GM18520 (cell line): ENCODE measurements at regions not wholly inside any gene's neighbourhood (a gene's known extent, or its start where the extent isn't known, plus 50 kb on each side); places are given as distances from the start of the nearest gene placed in this dataset.

Experiments
- ATAC-seq: cut with Tn5 transposase; IDR thresholded peaks from one replicate; pipeline ENCODE4 v1.9.1; 2021; ENCODE audit not compliant: unreplicated experiment

DNA sequence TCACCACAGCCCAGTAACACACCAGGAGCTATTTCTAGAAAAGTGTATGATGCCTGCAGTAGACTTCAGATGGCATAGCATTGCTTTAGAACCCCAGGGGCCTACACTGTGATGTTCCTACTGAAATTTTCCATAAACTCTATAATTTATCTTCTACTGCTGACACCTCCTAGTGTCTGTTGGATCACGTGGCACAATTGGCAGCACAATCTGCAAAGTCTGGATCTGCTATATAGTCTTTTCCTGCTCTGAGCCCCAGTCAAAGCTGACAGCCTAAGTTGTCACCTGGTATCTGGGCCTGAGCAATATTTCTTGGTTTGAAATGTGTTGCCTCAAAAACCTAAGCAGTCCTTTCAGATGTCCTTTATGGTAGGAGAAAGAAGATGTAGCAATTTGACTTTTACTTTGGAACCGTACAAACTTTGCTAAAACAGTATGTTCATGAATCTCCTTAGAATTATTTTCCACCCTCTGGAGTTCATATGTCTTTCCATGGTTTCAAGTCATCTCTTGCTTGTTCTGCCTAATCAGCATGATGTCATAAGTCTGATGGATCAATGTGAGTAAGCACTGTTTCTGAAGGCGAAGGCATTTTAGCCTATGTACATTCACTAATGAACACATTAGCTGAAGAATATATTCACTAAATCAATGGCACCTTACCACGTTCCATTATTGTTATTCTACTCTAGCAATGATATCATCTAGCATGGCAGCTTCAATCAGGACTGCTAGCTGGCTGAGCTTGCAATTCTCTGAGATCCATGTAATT lies 536.5 kb upstream of the NBEA start:
- ATAC-seq: no peak

DNA sequence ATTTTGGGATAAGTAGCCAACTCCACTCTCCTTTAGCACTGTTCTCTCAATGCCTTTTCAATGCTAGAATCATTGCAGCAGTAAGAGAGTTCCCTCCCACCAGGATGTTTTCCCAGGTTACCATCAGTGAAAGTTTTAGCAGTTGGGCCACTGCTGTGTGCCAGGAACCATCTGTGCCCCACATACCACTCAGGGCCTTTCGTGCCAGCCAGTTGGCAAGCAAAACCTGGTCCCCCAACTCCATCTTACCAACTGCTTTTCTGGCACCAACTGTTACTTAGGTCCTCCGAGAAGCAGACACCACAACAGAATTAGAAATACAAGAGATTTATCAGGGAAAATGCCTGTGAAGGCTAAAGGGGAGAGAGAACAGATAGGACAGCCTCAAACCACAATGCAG lies 533.4 kb upstream of the NBEA start:
- no peak for ATAC-seq

DNA sequence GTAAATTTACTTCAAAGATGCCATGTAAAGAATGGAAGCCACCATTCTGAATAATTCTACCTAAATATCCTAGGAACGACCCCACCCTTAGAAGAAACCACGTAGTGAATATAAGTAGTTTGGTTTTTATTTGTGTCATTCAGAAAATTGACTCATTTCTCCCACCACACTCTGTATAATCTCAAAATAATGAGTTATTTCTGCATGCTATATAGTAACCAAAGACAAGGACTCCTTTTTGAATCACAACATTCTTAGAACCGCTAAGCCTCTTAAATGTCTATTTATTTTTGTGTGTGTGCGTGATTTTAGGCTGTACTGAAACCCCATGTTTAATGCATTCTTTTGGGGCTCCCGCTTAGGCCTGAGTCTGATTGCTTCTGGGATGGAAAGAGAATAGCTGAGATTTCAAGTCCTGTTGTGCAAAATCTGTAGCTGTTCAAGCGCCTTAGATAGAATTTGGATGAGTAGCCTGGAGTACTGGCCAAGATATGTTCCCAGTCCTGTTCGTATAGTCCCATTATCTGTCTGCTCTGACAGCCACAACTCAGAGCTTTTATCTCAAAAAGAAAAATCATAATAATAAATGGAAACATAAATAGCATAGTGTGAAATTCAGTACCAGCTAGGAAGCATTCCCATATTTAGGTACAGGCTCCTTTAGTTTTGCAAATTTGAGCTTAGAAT lies 532.4 kb upstream of the NBEA start:
- no peak for ATAC-seq

DNA sequence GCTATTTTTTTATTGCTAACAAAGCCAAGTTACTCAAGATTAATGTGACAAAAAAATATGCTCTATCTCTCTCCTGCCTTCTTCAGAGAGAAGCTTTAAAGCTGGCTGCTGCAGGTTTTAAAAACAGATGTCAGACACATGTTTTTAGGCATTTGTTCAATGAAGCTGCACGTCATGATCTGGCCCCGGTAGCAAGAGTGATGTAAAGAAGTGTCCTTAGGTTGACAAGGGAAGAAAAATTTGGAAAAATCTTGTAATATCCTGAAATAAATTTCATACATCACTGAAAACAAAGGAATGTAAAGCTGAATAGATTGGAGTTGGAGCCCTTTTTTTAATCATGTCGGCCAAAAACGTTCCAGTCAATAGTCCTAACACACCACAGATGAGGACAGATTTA lies 531.4 kb upstream of the NBEA start:
- no peak for ATAC-seq

DNA sequence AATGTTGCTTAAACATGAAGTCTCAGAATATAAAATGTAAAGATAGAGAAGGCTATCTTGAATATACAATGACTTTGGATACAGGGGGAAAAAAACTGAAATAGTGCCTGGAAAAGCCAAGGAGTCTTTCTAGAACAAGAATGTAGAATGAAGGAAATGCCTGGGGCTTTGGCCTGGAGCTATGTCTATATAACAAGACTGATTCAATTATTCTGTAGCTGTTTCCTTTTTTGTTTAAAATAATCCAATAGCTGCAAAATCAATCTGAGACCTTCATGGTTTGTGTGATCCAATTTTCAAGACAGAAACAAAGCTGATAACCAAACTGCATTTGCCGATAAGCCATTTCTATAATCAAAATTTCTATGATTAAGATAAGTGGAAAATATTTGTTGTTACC lies 530.9 kb upstream of the NBEA start:
- ATAC-seq: no peak

DNA sequence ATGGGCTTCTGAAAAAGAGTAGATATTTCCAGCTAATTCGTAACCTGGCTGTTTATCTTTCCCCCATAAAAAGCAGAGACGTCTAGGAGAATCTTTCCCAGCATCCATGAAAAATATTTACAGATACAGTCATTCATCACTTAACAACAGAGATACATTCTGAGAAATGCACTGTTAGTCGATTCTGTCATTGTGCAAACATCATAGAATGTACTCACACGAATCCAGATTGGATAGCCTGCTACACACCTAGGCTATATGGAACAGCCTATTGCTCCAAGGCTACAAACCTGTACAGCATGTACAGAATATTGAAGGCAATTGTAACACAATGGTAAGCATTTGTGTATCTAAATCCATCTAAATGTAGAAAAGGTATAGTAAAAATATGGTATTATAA lies 530.2 kb upstream of the NBEA start:
- no peak for ATAC-seq

DNA sequence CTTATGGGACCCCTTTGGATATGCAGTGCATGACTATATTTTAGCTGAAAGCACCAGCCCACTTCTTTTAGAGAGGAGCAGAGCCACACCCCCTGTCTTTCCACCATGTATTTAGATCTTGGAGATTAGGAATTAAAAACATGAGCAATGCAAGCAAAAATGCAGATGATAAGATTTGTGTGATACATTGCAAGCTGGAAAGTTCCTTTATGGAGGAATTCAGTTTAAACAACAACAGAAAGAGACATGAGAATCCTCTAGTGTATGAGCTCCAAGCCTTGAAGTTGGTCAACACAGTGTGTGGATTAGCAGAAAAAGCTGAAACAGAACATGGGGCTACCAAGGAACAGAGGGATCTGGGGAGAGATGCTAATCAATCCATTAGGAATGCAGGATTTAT lies 529.8 kb upstream of the NBEA start:
- ATAC-seq: no peak

DNA sequence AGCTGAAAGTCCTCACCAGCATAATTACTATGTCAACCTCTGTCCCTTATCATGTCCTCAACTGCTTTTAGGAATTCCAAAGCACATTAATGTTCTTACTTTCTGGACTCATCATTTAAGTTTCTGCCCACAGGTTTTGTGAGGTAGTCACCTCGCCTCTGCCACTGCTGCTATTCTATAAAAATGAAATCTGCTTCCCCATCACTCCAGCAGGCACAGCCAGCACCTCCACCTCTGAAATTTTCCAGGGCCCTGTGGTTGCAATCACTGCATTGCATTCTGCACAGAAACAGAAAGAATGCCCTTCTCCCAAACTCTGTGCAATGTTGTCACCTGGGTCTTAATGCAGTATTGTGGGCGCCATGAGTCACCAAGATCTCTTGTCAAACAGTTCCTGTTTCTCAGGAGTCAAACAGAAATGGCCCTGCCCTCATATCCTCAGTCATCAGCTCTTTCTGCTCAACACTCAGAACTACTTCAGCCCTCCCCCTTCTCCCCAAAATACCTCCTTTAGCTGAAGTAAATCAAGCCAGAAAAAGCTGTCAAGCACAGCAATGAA lies 529.2 kb upstream of the NBEA start:
- no peak for ATAC-seq

DNA sequence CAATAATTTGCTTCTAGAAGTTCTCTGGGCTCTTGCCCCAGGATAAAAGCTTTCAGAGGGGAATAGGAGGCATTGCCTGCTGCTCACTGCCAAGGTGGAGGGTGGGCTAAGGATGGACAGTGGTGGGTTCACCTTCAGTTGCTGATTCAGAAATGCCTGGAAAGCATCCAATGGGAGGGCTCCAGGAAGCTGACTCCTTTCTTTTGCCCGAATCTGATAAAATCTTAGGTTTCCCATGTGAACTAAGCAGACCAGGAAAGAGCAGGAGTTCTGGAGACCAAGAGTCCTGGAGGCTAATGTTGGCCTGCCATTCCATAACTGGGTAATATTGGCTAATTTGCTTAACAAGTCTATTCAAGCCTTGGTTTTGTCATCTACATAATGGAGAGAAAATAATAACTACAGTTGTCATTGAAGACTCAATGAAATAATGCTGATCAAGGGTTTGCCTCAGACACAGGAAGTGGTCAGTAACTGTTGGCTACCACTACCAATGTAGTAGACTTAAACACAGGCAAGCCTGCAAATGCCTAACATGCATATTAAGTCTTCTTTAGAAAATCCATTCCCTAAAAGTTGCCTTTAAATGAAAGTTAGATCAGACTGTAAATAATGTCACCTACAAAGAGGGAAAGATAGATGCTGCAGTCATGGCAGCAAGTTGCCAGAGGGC lies 528.4 kb upstream of the NBEA start:
- no peak for ATAC-seq

DNA sequence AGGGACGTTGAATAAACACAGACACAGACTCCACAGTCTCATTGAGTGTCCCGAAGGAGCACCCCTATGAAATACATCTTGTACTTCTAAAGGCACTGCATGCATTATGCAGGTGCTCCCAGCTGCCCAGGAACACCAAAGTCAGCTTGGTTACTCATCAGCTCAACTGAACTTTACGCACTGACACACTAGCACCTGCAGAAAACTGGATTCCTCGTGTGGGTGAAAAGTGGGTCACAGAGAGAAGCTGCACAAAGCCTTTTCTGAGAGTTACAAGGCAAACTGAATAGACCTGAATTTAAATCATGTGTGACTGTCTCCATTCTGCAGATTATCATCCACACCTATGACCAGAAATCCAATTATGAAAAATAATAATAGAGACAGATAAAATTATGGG lies 527.5 kb upstream of the NBEA start:
- no peak for ATAC-seq

DNA sequence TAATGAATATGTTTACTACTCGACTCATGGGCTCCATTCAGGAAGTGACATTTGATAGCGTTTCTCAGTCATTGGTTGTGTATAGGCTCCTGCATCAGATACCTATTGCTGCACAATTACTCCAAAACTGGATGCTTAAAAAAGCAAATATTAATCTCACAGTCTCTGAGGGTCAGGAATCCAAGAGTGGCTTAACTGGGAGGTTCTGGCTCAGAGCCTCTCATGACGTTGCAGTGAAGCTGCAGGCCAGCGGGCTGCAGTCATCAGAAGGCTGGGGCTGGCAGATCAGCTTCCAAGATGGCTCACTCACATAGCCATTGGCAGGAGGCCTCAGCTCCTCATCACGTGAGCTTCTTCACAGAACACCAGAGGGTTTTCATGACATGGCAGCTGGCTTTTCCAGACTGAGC lies 525.1 kb upstream of the NBEA start:
- no peak for ATAC-seq

DNA sequence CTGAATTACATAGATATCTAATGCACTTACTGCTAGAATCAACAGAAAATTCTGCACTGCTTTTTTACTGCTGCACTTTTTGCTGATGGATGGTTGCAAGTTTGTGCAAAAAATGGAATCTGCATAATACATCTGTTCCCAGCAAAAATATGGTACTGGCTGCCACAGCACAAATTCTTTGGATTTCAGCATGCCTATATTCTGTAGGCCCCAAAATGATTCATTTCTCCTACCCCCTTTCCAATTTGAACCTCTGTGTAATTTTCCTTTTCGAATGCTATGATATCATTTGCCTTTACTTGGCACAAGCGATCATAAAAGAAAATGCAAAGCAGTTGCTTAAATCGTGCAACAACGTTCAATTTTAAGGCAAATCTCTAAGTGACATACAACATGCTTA lies 524.2 kb upstream of the NBEA start:
- ATAC-seq: no peak

DNA sequence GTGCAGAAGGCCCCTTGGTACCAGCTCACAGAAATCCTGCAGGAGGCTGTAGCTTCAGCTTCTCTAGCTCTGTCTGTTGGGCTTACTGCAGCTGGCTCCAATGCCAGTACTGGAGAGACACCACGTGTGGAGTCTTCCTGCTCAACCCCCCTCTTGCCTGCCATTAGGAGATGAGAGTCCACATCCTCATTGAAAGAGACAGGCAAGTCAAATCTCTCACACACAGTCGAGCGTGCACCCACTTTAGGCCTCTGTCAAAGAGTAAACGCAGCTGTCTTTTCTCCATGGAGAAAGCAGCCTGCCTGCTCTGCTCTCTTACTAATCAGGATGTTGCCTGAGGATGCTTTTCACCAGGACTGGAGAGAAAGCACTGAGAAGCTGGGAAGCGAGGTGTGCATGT lies 523.0 kb upstream of the NBEA start:
- ATAC-seq: no peak

DNA sequence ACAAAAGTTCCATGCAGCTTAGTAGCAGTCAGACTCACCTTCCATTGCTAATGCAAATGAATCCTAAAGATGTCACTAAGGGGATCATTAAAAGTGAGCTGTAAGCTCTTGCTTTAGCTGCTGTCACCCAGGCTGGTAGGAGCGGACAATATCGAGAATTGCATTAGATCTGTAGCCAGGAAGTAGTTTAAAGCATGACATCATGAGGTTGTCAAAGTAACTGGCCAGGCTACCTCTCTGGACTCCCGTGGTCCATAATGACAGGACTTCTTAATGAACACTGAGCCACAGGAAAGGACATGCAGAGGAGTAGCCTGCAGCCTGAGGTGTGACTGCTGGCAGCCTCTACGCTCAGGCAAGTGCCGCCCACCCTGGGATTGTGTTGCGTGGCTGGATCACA lies 522.3 kb upstream of the NBEA start:
- ATAC-seq: no peak

DNA sequence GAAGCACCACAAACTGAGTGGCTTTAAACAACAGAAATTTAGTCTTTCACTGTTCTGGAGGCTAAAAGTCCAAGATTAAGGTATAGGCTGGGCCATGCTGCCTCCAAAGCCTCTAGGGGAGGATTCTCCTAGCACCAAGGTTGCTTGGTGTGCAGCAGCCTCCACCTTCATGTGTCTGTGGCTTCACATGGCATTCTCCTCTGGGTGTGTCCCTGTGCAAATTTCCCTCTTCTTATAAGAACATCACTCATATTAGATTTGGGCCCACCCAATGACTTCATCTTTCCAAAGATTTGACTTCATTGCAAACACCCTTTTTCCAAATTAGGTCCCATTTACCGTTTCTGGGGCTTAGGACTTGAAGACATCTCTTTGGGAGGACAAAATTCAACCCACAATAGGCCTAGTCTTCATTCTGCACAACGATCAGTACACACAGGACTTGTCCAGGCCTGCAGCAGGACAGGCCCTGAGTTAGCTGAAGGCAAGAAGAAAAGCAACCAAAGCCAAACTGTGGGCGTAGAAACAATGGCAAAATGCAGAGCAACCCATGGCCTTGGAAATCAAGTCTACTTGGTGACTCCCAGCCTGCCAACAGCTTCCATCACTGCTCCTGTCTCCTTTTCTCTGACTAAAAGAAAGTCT lies 521.2 kb upstream of the NBEA start:
- no peak for ATAC-seq

DNA sequence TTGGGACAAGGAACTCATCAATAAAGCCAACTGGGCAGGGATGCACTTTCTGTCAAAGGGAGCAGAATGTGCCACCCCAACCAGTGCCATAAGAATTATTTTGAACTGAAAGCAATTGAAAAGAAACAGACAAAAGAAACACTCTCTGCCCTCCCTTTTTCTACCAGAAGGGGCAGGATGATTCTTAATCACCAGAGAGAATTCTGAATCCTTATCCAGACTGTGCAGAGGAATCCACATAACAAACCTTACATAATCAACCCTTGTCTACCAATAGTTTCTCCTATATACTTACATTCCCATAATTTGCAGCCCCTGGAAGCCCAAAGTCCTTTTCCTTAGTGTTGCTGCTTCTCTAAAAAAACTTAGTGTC lies 520.7 kb upstream of the NBEA start:
- no peak for ATAC-seq

DNA sequence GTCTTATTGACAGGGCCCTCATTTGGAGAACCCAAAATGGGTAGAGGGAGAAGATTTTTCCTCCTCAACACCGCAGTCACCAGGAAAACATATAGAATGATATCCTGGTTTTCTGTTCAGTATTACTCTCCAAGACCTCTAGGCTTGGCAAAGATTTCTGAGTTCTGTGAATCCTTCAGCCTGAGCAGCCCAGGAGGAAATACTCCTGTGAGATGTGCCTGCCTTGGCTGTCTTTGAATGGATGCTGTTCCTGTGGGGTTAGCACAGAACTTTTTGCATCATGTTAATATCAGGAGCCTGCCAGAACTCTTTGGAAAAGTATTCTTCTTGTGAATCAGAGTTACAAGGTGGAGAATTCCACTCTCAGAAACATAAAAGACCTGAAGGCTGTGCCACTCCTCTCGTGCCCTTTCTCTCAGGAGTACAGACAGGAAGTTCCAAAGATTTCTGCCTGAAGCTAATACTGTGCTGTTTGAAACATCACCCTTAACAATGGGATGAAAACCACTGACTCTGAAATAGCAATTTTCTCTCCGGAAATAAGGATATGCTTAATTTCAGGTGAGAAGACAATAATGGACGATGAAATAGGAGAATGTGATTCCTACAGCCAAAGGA lies 520.1 kb upstream of the NBEA start:
- no peak for ATAC-seq

DNA sequence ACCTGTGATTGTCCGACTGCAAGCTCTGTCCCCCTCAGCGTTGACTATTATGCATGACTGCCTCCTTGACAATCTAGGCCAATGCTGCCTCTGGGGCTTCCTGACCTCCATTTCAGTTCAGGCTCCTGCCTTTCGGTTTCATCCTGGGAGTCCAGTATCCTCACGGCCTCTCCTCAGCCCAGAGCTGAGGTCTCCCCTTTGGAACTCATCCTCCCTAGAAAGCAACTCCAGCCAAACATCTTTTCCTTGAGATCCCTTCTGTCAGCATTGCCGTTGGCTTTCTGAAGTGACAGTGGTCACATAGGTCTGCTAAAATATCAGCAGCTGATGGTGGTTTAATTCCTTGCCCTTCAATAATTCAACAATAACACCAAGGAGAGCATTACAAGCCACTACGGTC lies 519.1 kb upstream of the NBEA start:
- ATAC-seq: no peak

DNA sequence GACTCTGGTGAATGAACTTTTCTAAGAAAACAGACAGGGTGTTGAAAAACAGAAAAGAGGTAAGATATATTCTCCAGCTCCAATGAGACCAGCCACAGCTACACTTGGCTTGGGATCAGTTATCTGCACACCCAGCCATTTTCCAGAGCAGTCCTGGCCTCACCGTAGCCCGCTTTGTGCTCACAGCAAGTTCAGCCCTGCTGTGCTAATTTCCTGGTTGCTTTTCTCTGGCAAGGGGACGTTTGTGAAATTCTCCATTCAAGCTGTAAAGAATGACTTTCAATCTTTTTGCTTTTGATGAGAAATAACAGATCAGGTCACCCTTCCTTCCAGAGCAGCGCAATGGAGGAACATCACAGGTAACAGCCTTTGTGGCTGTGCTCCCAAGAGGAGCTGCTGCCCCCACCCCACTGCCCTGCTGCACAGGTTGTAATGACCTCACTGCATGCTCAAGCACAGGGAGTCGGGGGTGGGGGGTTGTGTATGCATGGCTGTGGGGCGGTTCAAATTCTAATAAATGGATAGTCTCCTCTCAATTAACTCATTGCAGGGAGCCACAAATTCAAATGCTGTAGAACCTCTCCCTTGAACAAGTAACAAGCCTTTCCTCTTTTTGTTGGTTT lies 516.6 kb upstream of the NBEA start:
- no peak for ATAC-seq

DNA sequence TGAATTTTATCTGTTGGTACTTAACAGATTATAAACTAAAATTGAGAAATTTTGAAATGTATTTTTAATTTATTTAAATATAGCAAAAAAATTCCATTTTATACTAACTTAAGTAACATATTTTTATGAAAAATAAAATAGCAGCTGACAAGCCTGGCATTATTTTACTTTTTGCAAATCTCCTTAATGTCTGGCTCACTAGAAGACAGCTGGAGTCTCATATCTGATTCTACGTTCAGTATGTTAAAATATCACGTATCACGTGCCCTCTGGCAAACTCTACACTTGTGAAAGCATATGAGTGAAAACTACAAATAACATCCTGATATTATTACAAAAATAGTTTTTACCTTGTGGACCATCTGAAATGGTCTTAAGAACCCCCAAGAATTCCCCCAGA lies 513.2 kb upstream of the NBEA start:
- no peak for ATAC-seq

DNA sequence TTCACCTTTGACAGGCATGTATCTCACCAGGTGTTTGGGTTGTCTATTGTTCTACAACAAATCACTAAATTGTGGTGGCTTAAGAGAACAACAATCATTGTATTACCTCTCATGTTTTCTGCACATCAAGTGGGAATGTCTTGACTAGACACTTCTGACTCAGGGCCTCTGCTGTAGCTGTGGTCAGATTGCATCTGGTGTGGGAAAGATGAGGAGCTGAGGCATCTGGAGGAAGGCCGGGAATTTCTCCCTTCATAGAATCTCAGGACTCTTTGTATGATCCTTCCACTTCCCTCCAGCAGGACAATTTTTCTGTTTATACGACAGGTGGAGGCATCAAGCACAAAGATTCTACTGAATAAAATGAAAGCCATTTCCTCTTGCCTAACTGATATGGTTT lies 511.8 kb upstream of the NBEA start:
- ATAC-seq: no peak
